Astrocyte (in vitro differentiated cells and primary cell): ENCODE measurements at regions not wholly inside any gene's neighbourhood (a gene's known extent, or its start where the extent isn't known, plus 50 kb on each side); places are given as distances from the start of the nearest gene placed in this dataset.

Experiments used
- DNase-seq: peaks from one replicate; pipeline ENCODE4 v3.0.0-alpha.2; 2010; ENCODE audit warnings: low read depth
- FAIRE-seq: peaks from 2 replicates; lab custom pipeline; 2011; peaks lifted over from hg19 to GRCh38; lab: Jason Lieb, UNC
- H2AFZ ChIP-seq: 2 replicates; pipeline ENCODE4 v1.6.0; 2012; ENCODE audit warnings: low read depth, low read length, inconsistent platforms
- H3K27ac ChIP-seq: 2 replicates; pipeline ENCODE4 v1.5.1; 2011; ENCODE audit warnings: low read depth, low read length, inconsistent platforms
- H3K27me3 ChIP-seq: 2 replicates; pipeline ENCODE4 v1.6.0; 2011; ENCODE audit warnings: low read length, inconsistent platforms; ENCODE audit not compliant: insufficient read depth
- H3K36me3 ChIP-seq: 2 replicates; pipeline ENCODE4 v1.5.1; 2011; ENCODE audit warnings: low read length, inconsistent platforms; ENCODE audit not compliant: insufficient read depth
- H3K4me1 ChIP-seq: 2 replicates; pipeline ENCODE4 v1.5.1; 2011; ENCODE audit warnings: low read length, inconsistent platforms; ENCODE audit not compliant: insufficient read depth
- H3K4me2 ChIP-seq: 2 replicates; pipeline ENCODE4 v1.6.0; 2012; ENCODE audit warnings: low read length, inconsistent platforms
- H3K4me3 ChIP-seq: 2 replicates; pipeline ENCODE4 v1.5.1; 2011; ENCODE audit warnings: low read depth, mild to moderate bottlenecking, low read length, inconsistent platforms; ENCODE audit not compliant: insufficient read depth
- H3K79me2 ChIP-seq: 2 replicates; pipeline ENCODE4 v1.6.0; 2012; ENCODE audit warnings: mild to moderate bottlenecking, low read length, inconsistent platforms; ENCODE audit not compliant: insufficient read depth
- H3K9ac ChIP-seq: 2 replicates; pipeline ENCODE4 v1.6.0; 2012; ENCODE audit warnings: mild to moderate bottlenecking, low read length, inconsistent platforms
- H3K9me3 ChIP-seq: 2 replicates; pipeline ENCODE4 v1.5.1; 2012; ENCODE audit warnings: low read depth, mild to moderate bottlenecking, low read length, inconsistent platforms; ENCODE audit not compliant: insufficient read depth
- H4K20me1 ChIP-seq: 2 replicates; pipeline ENCODE4 v1.6.0; 2012; ENCODE audit warnings: low read length, inconsistent platforms; ENCODE audit not compliant: insufficient read depth
- H3K27ac Mint-ChIP-seq: one replicate; pipeline ENCODE4 v1.8.0; 2021; ENCODE audit warnings: mild to moderate bottlenecking, mixed read lengths; ENCODE audit not compliant: unreplicated experiment
- H3K27me3 Mint-ChIP-seq: one replicate; pipeline ENCODE4 v1.8.0; 2021; ENCODE audit warnings: low read depth, mixed read lengths; ENCODE audit not compliant: unreplicated experiment
- H3K36me3 Mint-ChIP-seq: one replicate; pipeline ENCODE4 v1.8.0; 2021; ENCODE audit warnings: low read depth, mixed read lengths; ENCODE audit not compliant: unreplicated experiment
- H3K4me1 Mint-ChIP-seq: one replicate; pipeline ENCODE4 v1.8.0; 2021; ENCODE audit warnings: low read depth, mixed read lengths; ENCODE audit not compliant: unreplicated experiment
- H3K4me3 Mint-ChIP-seq: one replicate; pipeline ENCODE4 v1.8.0; 2021; ENCODE audit warnings: mild to moderate bottlenecking, moderate library complexity, mixed read lengths; ENCODE audit not compliant: unreplicated experiment
- H3K9me3 Mint-ChIP-seq: one replicate; pipeline ENCODE4 v1.8.0; 2021; ENCODE audit warnings: mild to moderate bottlenecking, mixed read lengths; ENCODE audit not compliant: unreplicated experiment
- EZH2 ChIP-seq: IDR thresholded peaks from 2 replicates; pipeline ENCODE4 v1.6.1; 2012; ENCODE audit warnings: mild to moderate bottlenecking, low read length, inconsistent platforms; ENCODE audit not compliant: insufficient read depth
- TF ChIP-seq, protein P1 (sequence below): IDR thresholded peaks from 2 replicates; pipeline ENCODE4 v1.5.1; 2011; ENCODE audit warnings: low read depth, mild to moderate bottlenecking, inconsistent platforms, low read length, moderate library complexity; ENCODE audit not compliant: insufficient read depth

DNA sequence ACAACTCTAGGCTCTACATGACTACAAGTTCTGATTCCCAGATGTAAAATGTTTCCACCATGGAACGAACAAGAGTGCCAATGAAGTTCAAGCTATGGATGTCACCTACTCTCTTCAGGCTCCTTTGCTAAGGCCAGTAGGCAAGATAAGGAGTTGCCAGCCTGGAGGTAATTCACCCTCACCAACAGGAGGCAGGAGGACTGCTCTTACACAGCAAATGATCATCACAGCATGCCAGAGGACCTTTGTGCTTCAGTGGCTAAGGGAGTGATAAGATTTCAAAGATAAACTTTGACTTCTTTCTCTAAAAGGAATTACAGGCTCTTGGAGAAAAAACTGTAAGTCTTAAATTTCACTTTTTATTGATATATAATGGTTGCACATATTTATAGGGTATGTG is 54.1 kb upstream of the SLC36A4 start:
- no peak overlapping the region for H3K4me3 Mint-ChIP-seq
- no peak for FAIRE-seq
- no peaks in the 10 kb centered on the region for H3K36me3 Mint-ChIP-seq
- Histone ChIP-seq H3K4me3 (no peak overlapping the region), H4K20me1 (no peaks in the 10 kb centered on the region), H3K27ac (no peak overlapping the region), H3K9ac (no peak overlapping the region), H3K27me3 (no peaks in the 10 kb centered on the region), H3K79me2 (no peaks in the 10 kb centered on the region), H3K36me3 (no peaks in the 10 kb centered on the region), H3K4me1 (no peaks in the 10 kb centered on the region), H3K4me2 (no peak overlapping the region), H3K9me3 (no peaks in the 10 kb centered on the region), H2AFZ (no peak overlapping the region)
- H3K27ac Mint-ChIP-seq = no peak overlapping the region
- peaks cover 5% of the 10 kb centered on the region for H3K9me3 Mint-ChIP-seq
- peaks cover 16% of the 10 kb centered on the region for H3K4me1 Mint-ChIP-seq
- peaks cover 2% of the 10 kb centered on the region for H3K27me3 Mint-ChIP-seq
- no peak for DNase-seq
- TF ChIP-seq, protein P1, sequence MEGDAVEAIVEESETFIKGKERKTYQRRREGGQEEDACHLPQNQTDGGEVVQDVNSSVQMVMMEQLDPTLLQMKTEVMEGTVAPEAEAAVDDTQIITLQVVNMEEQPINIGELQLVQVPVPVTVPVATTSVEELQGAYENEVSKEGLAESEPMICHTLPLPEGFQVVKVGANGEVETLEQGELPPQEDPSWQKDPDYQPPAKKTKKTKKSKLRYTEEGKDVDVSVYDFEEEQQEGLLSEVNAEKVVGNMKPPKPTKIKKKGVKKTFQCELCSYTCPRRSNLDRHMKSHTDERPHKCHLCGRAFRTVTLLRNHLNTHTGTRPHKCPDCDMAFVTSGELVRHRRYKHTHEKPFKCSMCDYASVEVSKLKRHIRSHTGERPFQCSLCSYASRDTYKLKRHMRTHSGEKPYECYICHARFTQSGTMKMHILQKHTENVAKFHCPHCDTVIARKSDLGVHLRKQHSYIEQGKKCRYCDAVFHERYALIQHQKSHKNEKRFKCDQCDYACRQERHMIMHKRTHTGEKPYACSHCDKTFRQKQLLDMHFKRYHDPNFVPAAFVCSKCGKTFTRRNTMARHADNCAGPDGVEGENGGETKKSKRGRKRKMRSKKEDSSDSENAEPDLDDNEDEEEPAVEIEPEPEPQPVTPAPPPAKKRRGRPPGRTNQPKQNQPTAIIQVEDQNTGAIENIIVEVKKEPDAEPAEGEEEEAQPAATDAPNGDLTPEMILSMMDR = no peak
- TF ChIP-seq EZH2 = no peak

- H3K27ac Mint-ChIP-seq = no peak overlapping the region
- DNase-seq = no peak
- H3K9ac ChIP-seq = no peak overlapping the region
- H3K9me3 Mint-ChIP-seq = peaks cover 5% of the 10 kb centered on the region
- no peaks in the 10 kb centered on the region for H3K79me2 ChIP-seq
- H3K27me3 ChIP-seq = no peaks in the 10 kb centered on the region
- no peaks in the 10 kb centered on the region for H3K36me3 ChIP-seq
- TF ChIP-seq EZH2 = no peak
- TF ChIP-seq, protein P1 = no peak
- no peak overlapping the region for H3K27ac ChIP-seq
- H4K20me1 ChIP-seq = no peaks in the 10 kb centered on the region
- H2AFZ ChIP-seq = no peak overlapping the region
- no peaks in the 10 kb centered on the region for H3K9me3 ChIP-seq
- H3K4me3 Mint-ChIP-seq = no peak overlapping the region
- H3K4me1 ChIP-seq = no peaks in the 10 kb centered on the region
- FAIRE-seq = no peak
- no peak overlapping the region for H3K4me2 ChIP-seq
- H3K4me3 ChIP-seq = no peak overlapping the region
- peaks cover 16% of the 10 kb centered on the region for H3K4me1 Mint-ChIP-seq
- no peaks in the 10 kb centered on the region for H3K36me3 Mint-ChIP-seq
- peaks cover 2% of the 10 kb centered on the region for H3K27me3 Mint-ChIP-seq
Observed at GRCh38 chr11:93253111-93253510, 55.3 kb upstream of the SLC36A4 start.

DNA sequence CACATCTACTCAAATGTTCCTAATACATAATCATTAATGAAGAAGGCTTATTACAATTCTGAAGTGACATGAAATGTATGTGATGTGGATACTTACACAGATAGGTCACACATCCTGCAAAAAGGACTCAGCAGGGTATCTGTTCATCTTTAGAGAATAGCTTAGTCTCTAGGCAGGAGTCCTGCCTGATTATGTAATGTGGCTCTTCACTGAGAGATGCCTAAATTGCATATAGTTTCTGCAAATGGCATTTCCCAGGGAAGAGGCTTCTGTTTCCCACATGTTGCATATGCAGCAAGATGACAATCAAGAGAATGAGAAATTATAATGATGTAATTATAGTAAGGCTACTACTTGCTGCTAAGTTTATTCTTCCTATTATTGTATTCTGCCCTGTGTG is 58.8 kb upstream of the SLC36A4 start:
- H2AFZ ChIP-seq = no peak overlapping the region
- no peaks in the 10 kb centered on the region for H3K36me3 Mint-ChIP-seq
- no peaks in the 10 kb centered on the region for H4K20me1 ChIP-seq
- no peaks in the 10 kb centered on the region for H3K79me2 ChIP-seq
- no peaks in the 10 kb centered on the region for H3K4me1 ChIP-seq
- H3K4me3 ChIP-seq = no peak overlapping the region
- H3K9ac ChIP-seq = no peak overlapping the region
- TF ChIP-seq EZH2 = no peak
- TF ChIP-seq, protein P1 = no peak
- no peaks in the 10 kb centered on the region for H3K36me3 ChIP-seq
- FAIRE-seq = no peak
- H3K27ac Mint-ChIP-seq = no peak overlapping the region
- H3K4me1 Mint-ChIP-seq = no peaks in the 10 kb centered on the region
- DNase-seq = no peak
- no peaks in the 10 kb centered on the region for H3K27me3 Mint-ChIP-seq
- no peak overlapping the region for H3K27ac ChIP-seq
- no peak overlapping the region for H3K4me3 Mint-ChIP-seq
- peaks cover 13% of the 10 kb centered on the region for H3K9me3 Mint-ChIP-seq
- H3K9me3 ChIP-seq = no peaks in the 10 kb centered on the region
- H3K27me3 ChIP-seq = no peaks in the 10 kb centered on the region
- no peak overlapping the region for H3K4me2 ChIP-seq
